GM18873 (cell line): ENCODE measurements at regions not wholly inside any gene's neighbourhood (a gene's known extent, or its start where the extent isn't known, plus 50 kb on each side); places are given as distances from the start of the nearest gene placed in this dataset.
"Not testable (repeated sequence)": the region's sequence is repeated elsewhere in the genome, so short reads cannot be mapped to it uniquely, and the experiment has no call there.

Source experiments
- ATAC-seq: cut with Tn5 transposase; IDR thresholded peaks from one replicate; pipeline ENCODE4 v1.9.1; 2021; ENCODE audit warnings: mild to moderate bottlenecking, moderate library complexity, moderate number of reproducible peaks; ENCODE audit not compliant: unreplicated experiment, low FRiP score

GRCh38 chrX:122943918-122944317 lies 240.2 kb upstream of the GRIA3 start:
- ATAC-seq = no peak

GRCh38 chrX:122945328-122945727 lies 238.8 kb upstream of the GRIA3 start:
- ATAC-seq = no peak

DNA sequence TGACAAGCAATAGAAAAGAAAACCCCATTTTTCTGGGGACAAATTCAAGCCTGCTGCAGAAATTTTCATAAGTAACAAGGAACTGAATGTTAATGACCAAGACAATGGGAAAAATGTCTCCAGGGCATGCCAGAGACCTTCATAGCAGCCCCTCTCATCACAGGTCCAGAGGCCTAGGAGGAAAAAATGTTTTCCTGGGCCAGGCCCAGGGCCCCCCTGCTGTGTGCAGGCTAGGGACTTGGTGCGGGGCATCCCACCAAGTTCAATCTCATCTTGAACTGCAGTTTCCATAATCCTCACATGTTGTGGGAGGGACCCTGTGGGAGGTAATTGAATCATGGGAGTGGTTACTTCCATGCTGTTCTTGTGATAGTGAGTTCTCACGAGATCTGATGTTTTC lies 211.5 kb upstream of the GRIA3 start:
- no peak for ATAC-seq

DNA sequence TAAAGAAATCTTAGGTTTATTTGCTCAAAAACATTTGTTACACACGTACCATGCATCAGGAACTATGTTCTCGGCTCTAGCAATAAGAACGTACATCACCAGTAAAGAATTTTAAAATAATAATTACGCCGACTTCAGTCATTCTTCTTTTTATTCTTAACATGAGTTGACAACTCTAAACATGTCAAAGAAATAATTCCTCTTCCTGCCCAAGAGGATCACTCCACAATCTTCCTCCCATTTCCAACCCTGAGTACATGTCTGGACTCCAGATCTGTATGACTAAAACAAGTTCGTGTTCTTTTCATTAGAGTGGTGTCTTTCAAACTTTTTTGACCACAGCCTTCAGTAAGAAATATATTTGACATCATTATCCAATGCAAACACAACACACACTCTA lies 201.6 kb upstream of the GRIA3 start:
- no peak for ATAC-seq

DNA sequence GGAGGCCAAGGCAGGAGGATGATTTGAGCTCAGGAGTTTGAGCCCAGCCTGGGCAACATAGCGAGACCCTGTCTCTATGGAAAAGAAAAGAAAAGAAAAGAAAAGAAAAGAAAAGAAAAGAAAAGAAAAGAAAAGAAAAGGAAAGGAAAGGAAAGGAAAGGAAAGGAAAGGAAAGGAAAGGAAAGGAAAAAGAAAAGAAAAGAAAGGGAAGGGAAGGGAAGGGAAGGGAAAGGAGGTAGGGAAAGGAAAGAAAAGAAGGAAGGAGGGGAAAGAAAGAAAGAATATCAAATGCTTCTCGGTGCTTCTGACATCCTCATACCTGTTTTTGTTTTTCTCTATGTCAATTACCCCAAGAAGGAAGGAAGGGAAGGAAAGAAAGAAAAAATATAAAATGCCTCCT lies 181.2 kb upstream of the GRIA3 start:
- ATAC-seq = not testable (repeated sequence)

DNA sequence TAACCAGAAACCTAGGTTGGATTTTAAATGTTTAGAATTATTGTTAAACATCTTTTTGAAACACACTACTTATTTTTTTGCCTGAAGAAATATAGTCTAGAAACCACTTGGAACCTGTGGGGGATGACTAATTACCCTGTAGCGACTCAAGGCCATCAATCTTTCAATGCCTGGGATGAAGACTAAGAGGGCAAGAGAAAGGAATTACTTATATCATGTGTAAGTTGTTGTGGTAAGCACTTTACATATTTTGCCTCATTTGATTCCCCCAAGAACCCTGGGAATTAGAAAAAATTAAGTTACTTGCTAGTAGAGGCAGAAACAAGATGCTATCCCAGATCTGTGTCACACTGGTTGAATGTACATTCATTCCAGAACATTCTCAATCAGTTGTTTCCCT lies 170.9 kb upstream of the GRIA3 start:
- ATAC-seq = no peak

GRCh38 chrX:123036401-123036800 lies 147.7 kb upstream of the GRIA3 start:
- ATAC-seq = no peak

- no peak for ATAC-seq
These were observed 134.9 kb upstream of the GRIA3 start for GRCh38 chrX:123049071-123049625.

DNA sequence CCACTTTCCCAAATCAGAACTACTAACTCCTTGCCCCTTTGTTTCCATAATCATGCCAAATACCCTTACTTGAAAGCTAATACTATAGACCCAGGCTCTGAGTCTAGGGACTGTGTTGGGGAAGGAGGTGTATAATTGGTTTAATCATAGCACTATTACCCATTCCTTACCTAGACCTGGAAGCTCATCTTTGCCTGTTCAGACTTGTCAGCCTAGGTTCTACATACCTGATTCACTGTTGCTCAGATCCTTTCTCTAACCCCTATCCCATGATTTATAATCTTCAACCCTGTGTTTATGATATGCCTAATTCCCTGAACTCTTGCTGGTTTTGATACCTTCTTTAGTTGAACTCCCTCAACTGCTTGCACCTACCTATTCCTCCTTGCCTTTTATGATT lies 123.1 kb upstream of the GRIA3 start:
- no peak for ATAC-seq

DNA sequence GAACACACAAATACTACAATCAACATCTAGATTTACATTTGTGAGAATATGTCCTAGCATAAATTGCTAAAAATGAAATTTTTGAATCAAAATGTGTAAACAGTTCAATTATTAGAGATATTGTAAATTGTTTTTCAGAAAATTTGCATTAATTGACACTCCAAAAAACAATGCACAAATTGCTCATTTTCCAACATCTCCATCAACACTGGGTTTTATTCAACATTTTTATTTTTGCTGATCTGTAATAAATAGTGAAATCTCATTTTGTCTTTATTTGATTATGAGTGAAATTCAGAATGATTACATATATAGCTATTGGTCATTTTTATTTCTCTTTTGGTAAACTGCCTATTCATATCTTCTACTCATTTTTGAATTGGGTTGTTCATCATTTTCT lies 120.0 kb upstream of the GRIA3 start:
- no peak for ATAC-seq

DNA sequence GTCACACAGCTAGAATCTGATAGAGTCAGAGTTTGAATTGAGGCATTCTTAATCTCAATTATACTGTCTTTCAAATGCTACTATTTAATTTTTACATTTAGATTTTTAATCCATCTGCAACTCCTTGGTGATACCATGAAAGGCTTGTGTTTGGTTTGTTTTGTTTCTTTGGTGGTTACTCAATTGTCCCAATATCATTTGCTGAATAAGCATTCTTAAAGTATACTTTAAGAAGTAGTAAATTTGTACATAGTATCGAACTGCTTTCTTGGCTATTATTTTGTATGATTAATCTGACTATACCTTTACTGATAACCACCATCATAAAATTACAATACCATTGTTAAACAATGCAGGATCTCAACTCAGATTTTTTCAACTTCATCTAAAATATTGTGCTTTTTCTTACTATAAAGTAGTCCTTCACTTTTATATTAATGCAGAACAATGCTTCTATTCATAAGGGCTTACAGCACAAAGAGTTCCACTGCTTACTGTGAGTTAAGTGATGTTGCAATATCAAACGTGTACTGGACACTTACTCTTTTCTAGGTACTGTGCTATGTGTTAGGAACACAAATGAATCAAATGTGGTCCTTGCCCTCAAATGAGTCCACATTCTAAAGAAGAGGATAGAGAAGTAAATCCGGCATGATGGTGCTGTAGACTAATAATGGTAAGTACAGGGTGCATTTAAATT lies 111.2 kb upstream of the GRIA3 start:
- no peak for ATAC-seq

GRCh38 chrX:123075947-123076561 lies 108.0 kb upstream of the GRIA3 start:
- ATAC-seq = no peak

DNA sequence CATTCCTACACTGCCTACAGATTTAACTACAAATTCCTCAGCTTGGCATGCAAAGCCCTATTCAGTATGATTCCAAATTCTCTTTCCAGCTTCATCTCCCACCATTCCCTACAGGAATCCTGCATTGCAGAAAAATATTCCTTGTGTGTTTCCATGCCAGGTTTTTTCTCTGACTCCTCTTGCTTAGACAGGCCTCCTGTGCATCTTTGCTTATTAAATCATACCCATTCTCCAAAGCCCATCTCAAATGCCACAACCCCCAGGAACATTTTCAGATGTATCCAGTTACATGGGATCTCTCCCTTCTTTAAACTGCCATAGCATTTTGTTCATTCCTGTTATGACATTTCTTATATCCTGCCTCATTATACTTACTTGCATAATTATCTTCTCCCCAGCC lies 106.4 kb upstream of the GRIA3 start:
- ATAC-seq = no peak

DNA sequence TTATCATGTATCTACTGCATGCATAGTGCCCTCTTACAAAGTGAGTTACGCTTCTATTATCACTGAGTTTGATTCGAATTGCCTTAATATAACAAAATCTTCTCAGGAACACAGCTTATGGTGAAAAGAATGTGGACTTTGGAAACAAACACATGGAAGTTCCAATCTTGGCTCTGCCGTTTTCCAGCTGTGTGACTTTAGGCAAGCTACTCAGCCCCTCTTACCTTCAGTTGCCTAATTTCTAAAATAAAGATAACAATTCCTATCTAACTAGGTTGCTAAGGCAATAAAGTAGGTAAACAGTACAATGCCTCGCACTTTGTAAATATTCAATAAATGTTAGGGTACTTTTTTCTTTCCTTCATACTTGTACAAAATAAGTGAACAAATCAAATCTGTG lies 104.0 kb upstream of the GRIA3 start:
- ATAC-seq = no peak

- no peak for ATAC-seq
These were observed 102.3 kb upstream of the GRIA3 start for GRCh38 chrX:123081776-123082175.

- no peak for ATAC-seq
These were observed 100.2 kb upstream of the GRIA3 start for GRCh38 chrX:123083924-123084323.

DNA sequence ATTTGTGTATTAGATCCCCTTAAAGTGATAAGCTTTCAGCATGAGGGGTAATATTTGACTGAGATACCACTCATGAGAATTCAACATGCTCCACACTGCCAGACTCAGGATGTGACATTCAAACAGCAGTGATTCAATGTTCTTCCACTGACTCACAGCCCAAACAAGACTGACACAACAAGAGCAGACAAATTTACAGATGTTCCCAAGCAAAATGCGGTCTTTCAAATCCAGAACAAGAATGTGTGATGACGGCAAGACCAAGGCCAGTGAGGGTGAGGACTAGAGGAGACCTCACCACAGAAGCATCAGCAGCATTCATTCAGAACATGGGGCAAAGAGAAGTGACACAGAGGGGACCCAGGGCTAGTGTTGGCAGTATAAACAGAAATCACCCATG lies 99.3 kb upstream of the GRIA3 start:
- ATAC-seq = no peak

- ATAC-seq = no peak
These were observed 98.7 kb upstream of the GRIA3 start for GRCh38 chrX:123085311-123085940.

- ATAC-seq = no peak
These were observed 97.3 kb upstream of the GRIA3 start for GRCh38 chrX:123086768-123087167.

DNA sequence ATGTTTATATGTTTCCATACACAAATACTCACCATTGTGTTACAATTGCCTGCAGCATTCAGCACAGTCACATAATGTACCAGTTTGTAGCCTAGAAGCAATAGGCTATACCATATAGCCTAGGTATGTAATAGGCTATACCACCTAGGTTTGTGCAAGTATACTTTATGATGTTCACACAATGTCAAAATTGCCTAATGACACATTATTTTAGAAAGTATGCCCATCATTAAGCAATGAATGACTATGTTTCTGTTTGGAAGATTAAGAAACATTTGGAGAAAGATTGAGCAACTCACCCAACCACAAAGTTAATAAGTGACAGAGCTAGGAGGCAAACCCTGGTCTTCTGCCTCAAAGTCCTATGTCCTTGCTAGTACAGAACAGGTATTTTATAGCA lies 96.8 kb upstream of the GRIA3 start:
- ATAC-seq = no peak

GRCh38 chrX:123088331-123088730 lies 95.7 kb upstream of the GRIA3 start:
- no peak for ATAC-seq

DNA sequence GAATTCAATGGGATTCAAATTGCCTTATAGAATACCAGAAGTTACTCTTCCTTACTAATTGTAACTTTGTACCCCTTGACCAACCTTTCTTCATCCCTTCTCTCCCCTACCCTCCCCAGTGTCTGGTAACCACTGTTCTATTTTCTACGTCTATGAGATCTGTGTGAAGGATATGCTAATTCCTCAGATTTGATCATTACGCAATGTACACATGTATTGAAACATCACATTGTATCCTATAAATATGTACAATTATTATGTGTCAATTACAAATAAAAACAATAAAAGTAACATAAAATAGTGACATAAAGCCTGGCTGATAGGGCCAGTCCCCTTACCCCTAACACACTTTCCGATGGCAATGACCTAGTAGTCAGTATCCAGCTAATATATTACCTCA lies 95.1 kb upstream of the GRIA3 start:
- no peak for ATAC-seq
